HepG2 (cell line): ENCODE measurements at regions not wholly inside any gene's neighbourhood (a gene's known extent, or its start where the extent isn't known, plus 50 kb on each side); places are given as distances from the start of the nearest gene placed in this dataset.

Experiments
- ATAC-seq: fragments of 200-7000 bp; cut with Tn5 transposase; 3 replicates; pipeline ENCODE4 v1.9.1; 2020; ENCODE audit warnings: mild to moderate bottlenecking, moderate library complexity
- BruUV-seq: library from RNA; stranded (reverse); fragments of 400-500 nt; replicated peaks from 2 replicates; lab custom pipeline; 2021; lab: Mats Ljungman, UMichigan
- CTCF ChIA-PET: fragments of 300-600 bp; formaldehyde crosslinking; extraction: SDS; loops from one replicate; lab custom pipeline; 2021; ENCODE audit warnings: low total read pairs, inconsistent platforms, low intra/inter-chr PET ratio; lab: Yijun Ruan, JAX
- POLR2A ChIA-PET: fragments of 350-600 bp; sonication (Branson Sonifier 250); formaldehyde crosslinking; loops from one replicate; lab custom pipeline; 2020; ENCODE audit warnings: antibody characterized with exemption, inconsistent platforms; lab: Yijun Ruan, JAX
- DNase-seq: peaks from one replicate; pipeline ENCODE4 v3.0.0-alpha.2; 2015; ENCODE audit warnings: low spot score
- FAIRE-seq: peaks from 3 replicates; lab custom pipeline; 2011; peaks lifted over from hg19 to GRCh38; lab: Jason Lieb, UNC
- H2AFZ ChIP-seq: one replicate; pipeline ENCODE4 v1.6.1; 2011; ENCODE audit warnings: low read length, inconsistent platforms
- H3K27ac ChIP-seq: fragments of 300-600 bp; 3 replicates; pipeline ENCODE4 v1.8.0; 2011; ENCODE audit warnings: mixed run types, mild to moderate bottlenecking, mixed read lengths, low read length, inconsistent platforms; ENCODE audit not compliant: insufficient read depth; ENCODE audit errors: extremely low read length
- H3K27me3 ChIP-seq, 2 experiments: fragments of 200-600 bp in 1 of 2; 2 replicates in 1 of 2; 3 replicates in 1 of 2; pipeline versions ENCODE4 v1.6.0 to v1.8.0; 2011; ENCODE audit warnings: low read length in 2 of 2, mild to moderate bottlenecking in 2 of 2, moderate library complexity in 2 of 2, inconsistent platforms in 1 of 2; ENCODE audit not compliant: insufficient read depth in 2 of 2, control insufficient read depth in 1 of 2
- H3K36me3 ChIP-seq, 2 experiments: fragments of 200-600 bp in 1 of 2; replicated peaks in 1 of 2; 2 replicates in 1 of 2; 3 replicates in 1 of 2; pipeline versions ENCODE4 v1.5.1 to v1.8.0; 2011; ENCODE audit warnings: low read length in 2 of 2, inconsistent platforms in 1 of 2; ENCODE audit not compliant: insufficient read depth in 2 of 2, control insufficient read depth in 1 of 2
- H3K4me1 ChIP-seq: 2 replicates; pipeline ENCODE4 v1.5.1; 2012; ENCODE audit warnings: low read length, inconsistent platforms; ENCODE audit not compliant: insufficient read depth
- H3K4me2 ChIP-seq: 2 replicates; pipeline ENCODE4 v1.6.0; 2011; ENCODE audit warnings: low read depth, low read length, inconsistent platforms
- H3K4me3 ChIP-seq, 3 experiments: fragments of 200-600 bp in 1 of 3; sonication (generic), shearing (Covaris generic) in 1 of 3; replicated peaks in 1 of 3; 2 replicates each; pipeline ENCODE4 v1.5.1; 2011 to 2016; ENCODE audit warnings: low read length in 3 of 3, inconsistent platforms in 2 of 3, low read depth in 2 of 3, mild to moderate bottlenecking in 2 of 3, control low read depth in 1 of 3, mixed read lengths in 1 of 3; ENCODE audit not compliant: insufficient read depth in 1 of 3
- H3K79me2 ChIP-seq: one replicate; pipeline ENCODE4 v1.6.1; 2011; ENCODE audit warnings: low read length, inconsistent platforms; ENCODE audit not compliant: insufficient read depth
- H3K9ac ChIP-seq: 2 replicates; pipeline ENCODE4 v1.6.0; 2011; ENCODE audit warnings: mild to moderate bottlenecking, low read depth, low read length, inconsistent platforms; ENCODE audit not compliant: insufficient read depth
- H3K9me3 ChIP-seq: 2 replicates; pipeline ENCODE4 v1.5.1; 2012; ENCODE audit warnings: mild to moderate bottlenecking, low read length
- H4K20me1 ChIP-seq: 2 replicates; pipeline ENCODE4 v1.6.0; 2011; ENCODE audit warnings: inconsistent platforms, mild to moderate bottlenecking, low read length, moderate library complexity; ENCODE audit not compliant: insufficient read depth
- AHR ChIP-seq: IDR thresholded peaks from 2 replicates; pipeline ENCODE4 v1.6.1; 2018; ENCODE audit warnings: missing genetic modification reagents, missing compliant biosample characterization
- DPF2 ChIP-seq: sonication (generic); formaldehyde crosslinking; IDR thresholded peaks from 2 replicates; pipeline ENCODE4 v1.4.0; 2020; ENCODE audit warnings: mild to moderate bottlenecking, low read depth, missing genetic modification reagents, borderline replicate concordance
- ERF ChIP-seq: IDR thresholded peaks from 2 replicates; pipeline ENCODE4 v1.6.1; 2018; ENCODE audit warnings: missing biosample characterization, missing genetic modification reagents
- HES4 ChIP-seq: sonication (generic); formaldehyde crosslinking; IDR thresholded peaks from 2 replicates; pipeline ENCODE4 v1.9.0; 2021; ENCODE audit warnings: mild to moderate bottlenecking, missing genetic modification reagents, borderline replicate concordance
- IRX3 ChIP-seq: sonication (generic); formaldehyde crosslinking; IDR thresholded peaks from 2 replicates; pipeline ENCODE4 v1.8.1; 2023; ENCODE audit warnings: mild to moderate bottlenecking, low read depth, missing genetic modification reagents, borderline replicate concordance
- MED13 ChIP-seq: sonication (generic); formaldehyde crosslinking; IDR thresholded peaks from 2 replicates; pipeline ENCODE4 v1.5.0; 2020; ENCODE audit warnings: missing genetic modification reagents
- PCBP1 ChIP-seq: fragments of 200-400 bp; formaldehyde crosslinking; IDR thresholded peaks from 2 replicates; pipeline ENCODE4 v1.6.1; 2017; ENCODE audit warnings: mild to moderate bottlenecking, low read depth, low read length, borderline replicate concordance
- ZNF761 ChIP-seq: sonication (generic); formaldehyde crosslinking; conservative IDR thresholded peaks from 2 replicates; pipeline ENCODE4 v1.4.0; 2020; ENCODE audit warnings: mild to moderate bottlenecking, missing genetic modification reagents
- ZSCAN21 ChIP-seq: sonication (generic); formaldehyde crosslinking; IDR thresholded peaks from 2 replicates; pipeline ENCODE4 v1.8.0; 2022; ENCODE audit warnings: mild to moderate bottlenecking, missing genetic modification reagents, moderate library complexity, borderline replicate concordance
- WGBS: methylation state at CpG from one replicate; pipeline ENCODE4 v1.1.6; 2017; ENCODE audit warnings: low lambda C conversion rate; 5-methylcytosine and 5-hydroxymethylcytosine counted together
- in situ Hi-C: cut with HindIII; loops from 2 replicates; pipeline ENCODE4 v1.10.0; 2017; ENCODE audit warnings: low pct_unique_long_range_greater_than_20kb; ENCODE audit not compliant: extremely low pct_ligation_motif_present
- intact Hi-C: fragments of 100-400 bp; cut with micrococcal nuclease; formaldehyde crosslinking; loops from one replicate; pipeline ENCODE4 v1.10.0; 2022; ENCODE audit not compliant: unreplicated experiment
- TF ChIP-seq, protein P1 (sequence below): sonication (generic); formaldehyde crosslinking; IDR thresholded peaks from 2 replicates; pipeline ENCODE4 v1.5.1; 2020; ENCODE audit warnings: missing genetic modification reagents, mild to moderate bottlenecking, borderline replicate concordance
- TF ChIP-seq, protein P2 (sequence below): sonication (generic); formaldehyde crosslinking; IDR thresholded peaks from 2 replicates; pipeline ENCODE4 v1.4.0; 2020; ENCODE audit warnings: missing genetic modification reagents, borderline replicate concordance

DNA sequence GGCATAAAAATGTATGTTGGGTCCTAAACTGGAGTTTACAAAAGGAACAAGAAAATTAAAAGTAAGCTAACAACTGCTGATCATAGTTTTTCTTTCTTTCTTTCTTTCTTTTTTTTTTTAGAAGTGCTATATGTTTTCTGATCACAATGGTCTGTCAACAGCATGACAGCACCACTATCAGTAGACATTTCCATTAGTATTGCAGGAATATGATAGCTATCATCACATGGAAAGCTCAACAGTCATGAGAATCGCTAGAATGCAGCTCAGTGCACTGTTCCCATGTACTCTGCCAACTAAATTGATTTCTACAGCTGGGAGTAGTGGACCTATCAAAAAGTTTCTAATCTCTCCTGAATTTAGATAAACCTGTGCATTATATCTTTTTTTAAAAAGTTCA, 950.3 kb upstream of the ACVR2A start:
- H3K4me1 ChIP-seq: no peaks in the 10 kb centered on the region
- H3K4me2 ChIP-seq: no peak overlapping the region
- 5% methylated on average over 1 of the region's 1 CpG for WGBS
- no peaks in the 10 kb centered on the region for H4K20me1 ChIP-seq
- intact Hi-C loops: no loop called here
- no TSS peak for BruUV-seq
- no peaks in the 10 kb centered on the region for H3K27me3 ChIP-seq
- DNase-seq: no peak
- no peak overlapping the region for H3K9ac ChIP-seq
- no peak overlapping the region for H2AFZ ChIP-seq
- no peak overlapping the region for H3K4me3 ChIP-seq
- no peaks in the 10 kb centered on the region for H3K9me3 ChIP-seq
- no peaks in the 10 kb centered on the region for H3K79me2 ChIP-seq
- H3K36me3 ChIP-seq: no peaks in the 10 kb centered on the region
- POLR2A ChIA-PET: no interaction called here
- no peak for TF ChIP-seq MED13 (CRISPR knock-in tag)
- TF ChIP-seq, protein P1, sequence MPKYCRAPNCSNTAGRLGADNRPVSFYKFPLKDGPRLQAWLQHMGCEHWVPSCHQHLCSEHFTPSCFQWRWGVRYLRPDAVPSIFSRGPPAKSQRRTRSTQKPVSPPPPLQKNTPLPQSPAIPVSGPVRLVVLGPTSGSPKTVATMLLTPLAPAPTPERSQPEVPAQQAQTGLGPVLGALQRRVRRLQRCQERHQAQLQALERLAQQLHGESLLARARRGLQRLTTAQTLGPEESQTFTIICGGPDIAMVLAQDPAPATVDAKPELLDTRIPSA (CRISPR knock-in tag): no peak
- TF ChIP-seq, protein P2, sequence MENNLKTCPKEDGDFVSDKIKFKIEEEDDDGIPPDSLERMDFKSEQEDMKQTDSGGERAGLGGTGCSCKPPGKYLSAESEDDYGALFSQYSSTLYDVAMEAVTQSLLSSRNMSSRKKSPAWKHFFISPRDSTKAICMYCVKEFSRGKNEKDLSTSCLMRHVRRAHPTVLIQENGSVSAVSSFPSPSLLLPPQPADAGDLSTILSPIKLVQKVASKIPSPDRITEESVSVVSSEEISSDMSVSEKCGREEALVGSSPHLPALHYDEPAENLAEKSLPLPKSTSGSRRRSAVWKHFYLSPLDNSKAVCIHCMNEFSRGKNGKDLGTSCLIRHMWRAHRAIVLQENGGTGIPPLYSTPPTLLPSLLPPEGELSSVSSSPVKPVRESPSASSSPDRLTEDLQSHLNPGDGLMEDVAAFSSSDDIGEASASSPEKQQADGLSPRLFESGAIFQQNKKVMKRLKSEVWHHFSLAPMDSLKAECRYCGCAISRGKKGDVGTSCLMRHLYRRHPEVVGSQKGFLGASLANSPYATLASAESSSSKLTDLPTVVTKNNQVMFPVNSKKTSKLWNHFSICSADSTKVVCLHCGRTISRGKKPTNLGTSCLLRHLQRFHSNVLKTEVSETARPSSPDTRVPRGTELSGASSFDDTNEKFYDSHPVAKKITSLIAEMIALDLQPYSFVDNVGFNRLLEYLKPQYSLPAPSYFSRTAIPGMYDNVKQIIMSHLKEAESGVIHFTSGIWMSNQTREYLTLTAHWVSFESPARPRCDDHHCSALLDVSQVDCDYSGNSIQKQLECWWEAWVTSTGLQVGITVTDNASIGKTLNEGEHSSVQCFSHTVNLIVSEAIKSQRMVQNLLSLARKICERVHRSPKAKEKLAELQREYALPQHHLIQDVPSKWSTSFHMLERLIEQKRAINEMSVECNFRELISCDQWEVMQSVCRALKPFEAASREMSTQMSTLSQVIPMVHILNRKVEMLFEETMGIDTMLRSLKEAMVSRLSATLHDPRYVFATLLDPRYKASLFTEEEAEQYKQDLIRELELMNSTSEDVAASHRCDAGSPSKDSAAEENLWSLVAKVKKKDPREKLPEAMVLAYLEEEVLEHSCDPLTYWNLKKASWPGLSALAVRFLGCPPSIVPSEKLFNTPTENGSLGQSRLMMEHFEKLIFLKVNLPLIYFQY: no peak
- no peak for TF ChIP-seq DPF2 (CRISPR knock-in tag)
- TF ChIP-seq IRX3 (CRISPR knock-in tag): no peak
- TF ChIP-seq AHR (CRISPR knock-in tag): no peak
- TF ChIP-seq PCBP1: no peak
- TF ChIP-seq ZSCAN21 (CRISPR knock-in tag): no peak
- TF ChIP-seq ZNF761 (CRISPR knock-in tag): no peak
- TF ChIP-seq HES4 (CRISPR knock-in tag): no peak
- TF ChIP-seq ERF (CRISPR knock-in tag): no peak
- TF ChIP-seq, all 625 proteins: peak for 0
- H3K27ac ChIP-seq: no peak overlapping the region
- in situ Hi-C loops: no loop called here
- CTCF ChIA-PET: no interaction called here
- FAIRE-seq (no peak), ATAC-seq (no peak)
